ENCODE measurements at regions not wholly inside any gene's neighbourhood (a gene's known extent, or its start where the extent isn't known, plus 50 kb on each side); places are given as distances from the start of the nearest gene placed in this dataset.

DNA sequence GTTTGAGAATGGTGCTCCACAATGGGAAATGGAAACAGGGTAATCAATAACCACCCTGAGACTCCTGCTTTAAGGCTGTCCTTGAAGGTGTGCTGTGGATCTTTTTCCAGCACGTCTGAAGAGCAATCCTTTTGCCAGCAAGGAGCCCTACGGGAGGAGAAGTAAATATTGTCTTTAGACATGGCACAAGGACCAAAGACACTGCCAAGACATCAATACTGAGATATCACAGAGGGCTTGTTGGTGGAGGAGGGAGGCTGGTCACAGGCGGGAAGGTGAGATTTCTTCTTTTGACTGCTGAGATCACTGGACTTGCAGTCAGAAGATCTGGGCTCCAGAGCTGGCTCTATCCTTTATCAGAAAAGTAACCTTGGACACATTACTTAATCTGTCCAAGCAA, 135.0 kb upstream of the ZNF462 start:
- H3F3A ChIP-seq (ENCODE audit: low read depth), result no peaks in the 10 kb centered on the region
- H3K9me2 ChIP-seq (replicated peaks; ENCODE audit: low read depth, low read length), result no peaks in the 10 kb centered on the region
- H3K9ac ChIP-seq (ENCODE audit: low read depth, low read length, poor library complexity, severe bottlenecking), result no peak overlapping the region
- H3K4me3 ChIP-seq (ENCODE audit: low read length, poor library complexity, severe bottlenecking), result no peak overlapping the region
- no peaks in the 10 kb centered on the region for H3K36me3 ChIP-seq (ENCODE audit: insufficient read depth, low read length)
- H4K20me1 ChIP-seq (ENCODE audit: insufficient read depth, low read length, poor library complexity, severe bottlenecking), result no peaks in the 10 kb centered on the region
- H3K4me2 ChIP-seq (ENCODE audit: low read depth, low read length, poor library complexity, severe bottlenecking), result no peak overlapping the region
- no peaks in the 10 kb centered on the region for H3K79me2 ChIP-seq (ENCODE audit: insufficient read depth, low read length)
- no peaks in the 10 kb centered on the region for H3K9me3 ChIP-seq (ENCODE audit: insufficient read depth, low read depth, low read length)
- no peak for TF ChIP-seq EZH2phosphoT487 (IDR thresholded peaks at IDR 0.05; ENCODE audit: borderline replicate concordance)
- TF ChIP-seq, protein P1, sequence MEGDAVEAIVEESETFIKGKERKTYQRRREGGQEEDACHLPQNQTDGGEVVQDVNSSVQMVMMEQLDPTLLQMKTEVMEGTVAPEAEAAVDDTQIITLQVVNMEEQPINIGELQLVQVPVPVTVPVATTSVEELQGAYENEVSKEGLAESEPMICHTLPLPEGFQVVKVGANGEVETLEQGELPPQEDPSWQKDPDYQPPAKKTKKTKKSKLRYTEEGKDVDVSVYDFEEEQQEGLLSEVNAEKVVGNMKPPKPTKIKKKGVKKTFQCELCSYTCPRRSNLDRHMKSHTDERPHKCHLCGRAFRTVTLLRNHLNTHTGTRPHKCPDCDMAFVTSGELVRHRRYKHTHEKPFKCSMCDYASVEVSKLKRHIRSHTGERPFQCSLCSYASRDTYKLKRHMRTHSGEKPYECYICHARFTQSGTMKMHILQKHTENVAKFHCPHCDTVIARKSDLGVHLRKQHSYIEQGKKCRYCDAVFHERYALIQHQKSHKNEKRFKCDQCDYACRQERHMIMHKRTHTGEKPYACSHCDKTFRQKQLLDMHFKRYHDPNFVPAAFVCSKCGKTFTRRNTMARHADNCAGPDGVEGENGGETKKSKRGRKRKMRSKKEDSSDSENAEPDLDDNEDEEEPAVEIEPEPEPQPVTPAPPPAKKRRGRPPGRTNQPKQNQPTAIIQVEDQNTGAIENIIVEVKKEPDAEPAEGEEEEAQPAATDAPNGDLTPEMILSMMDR (conservative IDR thresholded peaks at IDR 0.05; ENCODE audit: low read length), result no peak
- no peaks in the 10 kb centered on the region for H3K4me1 ChIP-seq (ENCODE audit: insufficient read depth, low read length, poor library complexity, severe bottlenecking)
- H2AFZ ChIP-seq (ENCODE audit: low read length), result no peak overlapping the region
- no peaks in the 10 kb centered on the region for H3K27me3 ChIP-seq (ENCODE audit: insufficient read depth, low read length, poor library complexity, severe bottlenecking)

DNA sequence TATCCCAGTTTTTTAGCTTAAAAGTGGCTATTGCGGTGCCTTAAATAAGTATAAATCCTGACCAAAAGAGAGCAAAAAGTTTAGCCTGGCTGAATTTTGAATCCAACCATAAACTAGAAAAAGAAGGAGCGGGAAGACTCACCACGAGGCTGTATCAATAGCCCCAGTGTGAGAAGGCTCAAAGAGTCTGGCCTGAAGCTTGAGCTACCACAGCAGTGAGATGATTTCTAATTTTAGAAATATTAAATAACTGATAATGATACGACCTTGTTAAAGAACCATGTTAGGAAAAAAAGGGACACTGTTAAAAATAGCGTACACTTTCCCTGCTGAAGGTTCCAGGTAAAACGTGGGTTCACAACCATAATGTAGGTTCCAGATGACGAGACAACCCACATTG, 134.1 kb upstream of the ZNF462 start:
- Histone ChIP-seq H3K36me3 (ENCODE audit: insufficient read depth, low read length) (no peaks in the 10 kb centered on the region), H3K9me2 (replicated peaks; ENCODE audit: low read depth, low read length) (no peaks in the 10 kb centered on the region), H3K27me3 (ENCODE audit: insufficient read depth, low read length, poor library complexity, severe bottlenecking) (no peaks in the 10 kb centered on the region), H3K9me3 (ENCODE audit: insufficient read depth, low read depth, low read length) (no peaks in the 10 kb centered on the region), H3K79me2 (ENCODE audit: insufficient read depth, low read length) (no peaks in the 10 kb centered on the region), H3K4me3 (ENCODE audit: low read length, poor library complexity, severe bottlenecking) (no peak overlapping the region), H3F3A (ENCODE audit: low read depth) (no peaks in the 10 kb centered on the region), H3K9ac (ENCODE audit: low read depth, low read length, poor library complexity, severe bottlenecking) (no peak overlapping the region), H2AFZ (ENCODE audit: low read length) (no peak overlapping the region), H4K20me1 (ENCODE audit: insufficient read depth, low read length, poor library complexity, severe bottlenecking) (no peaks in the 10 kb centered on the region), H3K4me2 (ENCODE audit: low read depth, low read length, poor library complexity, severe bottlenecking) (no peak overlapping the region), H3K4me1 (ENCODE audit: insufficient read depth, low read length, poor library complexity, severe bottlenecking) (no peaks in the 10 kb centered on the region)
- no peak for TF ChIP-seq EZH2phosphoT487 (IDR thresholded peaks at IDR 0.05; ENCODE audit: borderline replicate concordance)
- TF ChIP-seq, protein P1 (conservative IDR thresholded peaks at IDR 0.05; ENCODE audit: low read length), result no peak

DNA sequence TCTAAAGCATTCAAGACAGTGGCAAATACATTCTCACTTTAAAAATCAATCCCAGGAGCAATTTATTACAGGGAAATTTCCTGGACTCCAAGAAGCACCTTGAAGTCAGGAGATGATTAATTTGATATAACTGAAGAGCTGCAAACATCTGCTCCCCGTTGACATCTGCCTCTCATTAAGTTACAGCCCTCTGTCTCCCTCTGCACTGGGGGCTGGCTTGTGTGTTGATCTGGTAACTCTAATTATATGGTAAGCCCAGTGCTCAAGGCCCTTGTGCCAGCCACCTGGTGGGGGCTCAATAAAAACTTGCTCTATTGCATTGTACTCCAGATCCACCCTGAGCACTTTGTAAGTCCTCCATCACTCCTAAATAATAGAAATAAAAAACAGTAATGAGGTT, 131.1 kb upstream of the ZNF462 start:
- no peak overlapping the region for H2AFZ ChIP-seq (ENCODE audit: low read length)
- H3F3A ChIP-seq (ENCODE audit: low read depth), result no peaks in the 10 kb centered on the region

More for the DNA sequence above, 131.1 kb upstream of the ZNF462 start:
- Histone ChIP-seq H3K79me2 (ENCODE audit: insufficient read depth, low read length) (no peaks in the 10 kb centered on the region), H3K4me1 (ENCODE audit: insufficient read depth, low read length, poor library complexity, severe bottlenecking) (no peaks in the 10 kb centered on the region), H3K9ac (ENCODE audit: low read depth, low read length, poor library complexity, severe bottlenecking) (no peak overlapping the region), H3K27me3 (ENCODE audit: insufficient read depth, low read length, poor library complexity, severe bottlenecking) (no peaks in the 10 kb centered on the region), H3K4me3 (ENCODE audit: low read length, poor library complexity, severe bottlenecking) (no peak overlapping the region), H3K36me3 (ENCODE audit: insufficient read depth, low read length) (no peaks in the 10 kb centered on the region), H4K20me1 (ENCODE audit: insufficient read depth, low read length, poor library complexity, severe bottlenecking) (no peaks in the 10 kb centered on the region), H3K9me3 (ENCODE audit: insufficient read depth, low read depth, low read length) (no peaks in the 10 kb centered on the region), H3K4me2 (ENCODE audit: low read depth, low read length, poor library complexity, severe bottlenecking) (no peak overlapping the region), H3K9me2 (replicated peaks; ENCODE audit: low read depth, low read length) (no peaks in the 10 kb centered on the region)
- TF ChIP-seq, protein P1 (conservative IDR thresholded peaks at IDR 0.05; ENCODE audit: low read length), result no peak
- TF ChIP-seq EZH2phosphoT487 (IDR thresholded peaks at IDR 0.05; ENCODE audit: borderline replicate concordance), result no peak

Measured in Loucy (cell line).